ENCODE measurements at regions not wholly inside any gene's neighbourhood (a gene's known extent, or its start where the extent isn't known, plus 50 kb on each side); places are given as distances from the start of the nearest gene placed in this dataset.

DNA sequence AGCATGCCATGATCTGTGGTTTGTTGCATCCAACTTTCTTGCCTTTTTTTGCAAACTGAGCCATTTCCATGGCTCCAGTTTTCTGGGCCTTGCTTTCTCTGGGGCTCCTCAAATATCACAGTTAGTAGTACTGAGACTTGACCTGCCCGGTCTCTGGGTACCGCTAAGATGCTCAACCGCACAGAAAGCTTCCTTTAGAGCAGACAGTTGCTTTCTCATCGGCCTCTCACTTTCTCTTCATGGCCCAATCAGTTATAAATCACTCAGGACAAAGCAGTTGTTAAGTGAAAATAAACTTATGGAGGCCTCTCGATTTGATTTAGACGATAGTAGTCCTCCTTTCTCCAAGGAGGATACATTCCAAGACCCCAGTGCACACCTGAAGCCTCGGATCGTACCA lies 141.2 kb upstream of the ASB18 start:
- Histone ChIP-seq H3K4me1 (ENCODE audit: insufficient read depth, low read length, severe bottlenecking) (no peaks in the 10 kb centered on the region), H4K20me1 (ENCODE audit: insufficient read depth, low read length) (no peaks in the 10 kb centered on the region), H3K9me3 (ENCODE audit: low read length) (no peaks in the 10 kb centered on the region), H3K79me2 (ENCODE audit: insufficient read depth, low read length) (no peaks in the 10 kb centered on the region), H3K36me3 (ENCODE audit: insufficient read depth, low read length) (no peaks in the 10 kb centered on the region), H3K27me3 (ENCODE audit: insufficient read depth, low read length) (no peaks in the 10 kb centered on the region), H2AFZ (ENCODE audit: low read length) (no peak overlapping the region), H3K4me2 (ENCODE audit: low read length) (no peak overlapping the region), H3K9me2 (ENCODE audit: low read depth, low read length) (no peaks in the 10 kb centered on the region), H3K9ac (ENCODE audit: low read length) (no peak overlapping the region), H3F3A (ENCODE audit: insufficient read depth, low read length) (no peaks in the 10 kb centered on the region), H3K27ac (ENCODE audit: low read depth, low read length, poor library complexity, severe bottlenecking) (no peak overlapping the region), H3K4me3 (ENCODE audit: low read depth, low read length, poor library complexity, severe bottlenecking) (no peak overlapping the region)
- no peak for TF ChIP-seq EZH2 (IDR thresholded peaks at IDR 0.05; ENCODE audit: borderline replicate concordance, low read length)
- TF ChIP-seq, protein P1, sequence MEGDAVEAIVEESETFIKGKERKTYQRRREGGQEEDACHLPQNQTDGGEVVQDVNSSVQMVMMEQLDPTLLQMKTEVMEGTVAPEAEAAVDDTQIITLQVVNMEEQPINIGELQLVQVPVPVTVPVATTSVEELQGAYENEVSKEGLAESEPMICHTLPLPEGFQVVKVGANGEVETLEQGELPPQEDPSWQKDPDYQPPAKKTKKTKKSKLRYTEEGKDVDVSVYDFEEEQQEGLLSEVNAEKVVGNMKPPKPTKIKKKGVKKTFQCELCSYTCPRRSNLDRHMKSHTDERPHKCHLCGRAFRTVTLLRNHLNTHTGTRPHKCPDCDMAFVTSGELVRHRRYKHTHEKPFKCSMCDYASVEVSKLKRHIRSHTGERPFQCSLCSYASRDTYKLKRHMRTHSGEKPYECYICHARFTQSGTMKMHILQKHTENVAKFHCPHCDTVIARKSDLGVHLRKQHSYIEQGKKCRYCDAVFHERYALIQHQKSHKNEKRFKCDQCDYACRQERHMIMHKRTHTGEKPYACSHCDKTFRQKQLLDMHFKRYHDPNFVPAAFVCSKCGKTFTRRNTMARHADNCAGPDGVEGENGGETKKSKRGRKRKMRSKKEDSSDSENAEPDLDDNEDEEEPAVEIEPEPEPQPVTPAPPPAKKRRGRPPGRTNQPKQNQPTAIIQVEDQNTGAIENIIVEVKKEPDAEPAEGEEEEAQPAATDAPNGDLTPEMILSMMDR (IDR thresholded peaks at IDR 0.05; ENCODE audit: low read length), result no peak

DNA sequence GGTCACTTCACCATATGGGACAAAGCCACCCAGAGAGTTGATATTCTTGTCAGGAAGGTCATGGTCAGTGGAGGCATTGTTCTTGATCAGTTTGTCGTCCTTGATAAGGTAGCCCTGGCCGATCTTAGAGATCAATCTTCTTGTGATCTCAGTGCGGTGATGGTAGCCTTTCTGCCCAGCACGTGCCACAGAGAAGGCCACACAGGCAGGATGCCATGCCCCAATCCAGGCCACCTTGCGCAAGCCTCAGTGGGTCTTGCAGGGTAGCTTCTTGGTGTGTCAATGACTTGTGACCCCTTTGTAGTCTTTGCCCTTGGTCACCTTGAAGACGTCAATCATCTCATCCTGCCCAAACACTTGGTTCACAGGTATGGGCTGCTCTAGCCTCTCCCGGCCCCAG lies 143.9 kb upstream of the ASB18 start:
- no peak overlapping the region for H2AFZ ChIP-seq (ENCODE audit: low read length)
- H3K27me3 ChIP-seq (ENCODE audit: insufficient read depth, low read length), result no peaks in the 10 kb centered on the region
- H3F3A ChIP-seq (ENCODE audit: insufficient read depth, low read length), result no peaks in the 10 kb centered on the region
- H3K9me3 ChIP-seq (ENCODE audit: low read length), result no peaks in the 10 kb centered on the region
- H3K27ac ChIP-seq (ENCODE audit: low read depth, low read length, poor library complexity, severe bottlenecking), result no peak overlapping the region
- TF ChIP-seq, protein P1 (IDR thresholded peaks at IDR 0.05; ENCODE audit: low read length), result no peak
- no peak for TF ChIP-seq EZH2 (IDR thresholded peaks at IDR 0.05; ENCODE audit: borderline replicate concordance, low read length)
- no peaks in the 10 kb centered on the region for H3K9me2 ChIP-seq (ENCODE audit: low read depth, low read length)
- H3K4me2 ChIP-seq (ENCODE audit: low read length), result no peak overlapping the region
- no peaks in the 10 kb centered on the region for H3K79me2 ChIP-seq (ENCODE audit: insufficient read depth, low read length)
- no peaks in the 10 kb centered on the region for H3K4me1 ChIP-seq (ENCODE audit: insufficient read depth, low read length, severe bottlenecking)
- H3K36me3 ChIP-seq (ENCODE audit: insufficient read depth, low read length), result no peaks in the 10 kb centered on the region
- no peak overlapping the region for H3K9ac ChIP-seq (ENCODE audit: low read length)
- no peaks in the 10 kb centered on the region for H4K20me1 ChIP-seq (ENCODE audit: insufficient read depth, low read length)
- H3K4me3 ChIP-seq (ENCODE audit: low read depth, low read length, poor library complexity, severe bottlenecking), result no peak overlapping the region

DNA sequence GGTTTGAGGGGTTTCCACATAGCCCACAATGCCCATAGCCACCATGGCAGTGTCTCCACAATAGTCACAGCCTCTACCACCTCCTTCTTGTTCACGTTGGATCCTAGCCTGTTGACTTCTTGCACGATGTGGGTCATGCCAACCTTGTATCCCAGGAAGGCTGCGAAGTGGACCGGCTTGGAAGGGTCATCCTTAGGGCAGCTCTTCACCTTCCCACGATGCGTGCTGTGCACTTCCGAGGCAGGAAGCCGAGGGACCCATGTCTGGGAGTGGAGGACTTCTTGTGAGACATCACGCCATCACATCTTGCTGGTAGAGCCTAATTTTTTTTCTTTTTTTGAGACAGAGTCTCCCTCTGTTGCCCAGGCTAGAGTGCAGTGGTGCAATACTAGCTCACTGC lies 144.6 kb upstream of the ASB18 start:
- Histone ChIP-seq H3K4me3 (ENCODE audit: low read depth, low read length, poor library complexity, severe bottlenecking) (no peak overlapping the region), H3K27me3 (ENCODE audit: insufficient read depth, low read length) (no peaks in the 10 kb centered on the region), H3K36me3 (ENCODE audit: insufficient read depth, low read length) (no peaks in the 10 kb centered on the region), H3F3A (ENCODE audit: insufficient read depth, low read length) (no peaks in the 10 kb centered on the region), H4K20me1 (ENCODE audit: insufficient read depth, low read length) (no peaks in the 10 kb centered on the region), H3K27ac (ENCODE audit: low read depth, low read length, poor library complexity, severe bottlenecking) (no peak overlapping the region), H3K4me2 (ENCODE audit: low read length) (no peak overlapping the region), H3K4me1 (ENCODE audit: insufficient read depth, low read length, severe bottlenecking) (no peaks in the 10 kb centered on the region), H3K79me2 (ENCODE audit: insufficient read depth, low read length) (no peaks in the 10 kb centered on the region), H3K9me3 (ENCODE audit: low read length) (no peaks in the 10 kb centered on the region), H3K9ac (ENCODE audit: low read length) (no peak overlapping the region), H3K9me2 (ENCODE audit: low read depth, low read length) (no peaks in the 10 kb centered on the region), H2AFZ (ENCODE audit: low read length) (no peak overlapping the region)
- TF ChIP-seq, protein P1 (IDR thresholded peaks at IDR 0.05; ENCODE audit: low read length), result no peak
- no peak for TF ChIP-seq EZH2 (IDR thresholded peaks at IDR 0.05; ENCODE audit: borderline replicate concordance, low read length)

Data from OCI-LY1 (cell line).